Sigmoid colon (tissue), 6 donors: ENCODE measurements at regions not wholly inside any gene's neighbourhood (a gene's known extent, or its start where the extent isn't known, plus 50 kb on each side); places are given as distances from the start of the nearest gene placed in this dataset.
"Not testable (repeated sequence)": the region's sequence is repeated elsewhere in the genome, so short reads cannot be mapped to it uniquely, and the experiment has no call there.

Source experiments
- DNase-seq: peaks from one replicate; pipeline ENCODE4 v3.0.0-alpha.2; 2019
- H3K27ac ChIP-seq, 4 donors: fragments of 200-600 bp; sonication (generic); one replicate each; pipeline ENCODE4 v1.5.1; 2016 to 2019; ENCODE audit warnings: mild to moderate bottlenecking in 1 of 4
- H3K27me3 ChIP-seq, 3 donors: fragments of 200-600 bp; sonication (generic); one replicate each; pipeline ENCODE4 v1.5.1; 2019; ENCODE audit warnings: mild to moderate bottlenecking in 1 of 3
- H3K36me3 ChIP-seq, 4 donors: fragments of 200-600 bp; sonication (generic); one replicate each; pipeline ENCODE4 v1.5.1; 2016 to 2019
- H3K4me1 ChIP-seq, 4 donors: fragments of 200-600 bp; sonication (generic); one replicate each; pipeline ENCODE4 v1.5.1; 2017 to 2019
- H3K4me3 ChIP-seq, 4 donors: fragments of 200-600 bp; sonication (generic); one replicate each; pipeline ENCODE4 v1.5.1; 2017 to 2019; ENCODE audit warnings: mild to moderate bottlenecking in 2 of 4, moderate library complexity in 1 of 4
- H3K9me3 ChIP-seq, 4 donors: fragments of 200-600 bp in 3 of 4; sonication (generic) in 3 of 4; one replicate each; pipeline versions ENCODE4 v1.5.1 to v1.6.1; 2013 to 2019
- CTCF ChIP-seq, 4 experiments: fragments of 450-650 bp in 3 of 4; fragments of 200-600 bp in 1 of 4; IDR thresholded peaks; one replicate each; pipeline ENCODE4 v1.5.1; 2016 to 2019; ENCODE audit warnings: antibody characterized with exemption in 4 of 4, mild to moderate bottlenecking in 3 of 4, moderate library complexity in 2 of 4
- EP300 ChIP-seq, 4 donors: sonication (generic); formaldehyde crosslinking; IDR thresholded peaks; one replicate each; pipeline ENCODE4 v1.6.1; 2017; ENCODE audit warnings: antibody characterized with exemption in 4 of 4
- POLR2A ChIP-seq, 2 donors: fragments of 450-650 bp; IDR thresholded peaks; one replicate each; pipeline ENCODE4 v1.6.1; 2016; ENCODE audit warnings: antibody characterized with exemption in 2 of 2, mild to moderate bottlenecking in 2 of 2, moderate library complexity in 2 of 2
- POLR2AphosphoS5 ChIP-seq, 4 donors: sonication (generic); formaldehyde crosslinking; IDR thresholded peaks; one replicate each; pipeline ENCODE4 v1.6.1; 2017; ENCODE audit warnings: antibody characterized with exemption in 4 of 4
- WGBS, 2 donors: extraction: QIAGEN DNeasy Blood & Tissue Kit; methylation state at CpG; one replicate each; pipeline ENCODE4 v1.1.7; 2013; 5-methylcytosine and 5-hydroxymethylcytosine counted together
- intact Hi-C: fragments of 100-400 bp; cut with DNase I; formaldehyde crosslinking; loops from one replicate; pipeline ENCODE4 v1.15.1; 2023
- donor health status: healthy with polysubstance abuse.
- donor health status: healthy.

- H3K4me3 ChIP-seq = no peak overlapping the region
- 33 to 71% methylated on average over 1 of the region's 1 CpG for WGBS, 2 donors
- no peaks in the 10 kb centered on the region for H3K9me3 ChIP-seq
- intact Hi-C loops = no loop called here
- no peaks in the 10 kb centered on the region for H3K36me3 ChIP-seq
- no peak overlapping the region for H3K27ac ChIP-seq
- peaks cover 0 to 28% (median 9%) of the 10 kb centered on the region in 4 donors for H3K4me1 ChIP-seq
- DNase-seq = no peak
- no peak for TF ChIP-seq EP300 (IDR thresholded peaks at IDR 0.05)
- no peak for TF ChIP-seq POLR2AphosphoS5 (IDR thresholded peaks at IDR 0.05)
- TF ChIP-seq POLR2A (IDR thresholded peaks at IDR 0.05) = no peak
- no peak for TF ChIP-seq CTCF (IDR thresholded peaks at IDR 0.05)
- H3K27me3 ChIP-seq = no peaks in the 10 kb centered on the region
Measured at GRCh38 chr3:24690777-24691176, 196.1 kb upstream of the THRB start.

- 88% methylated on average over 1 of the region's 1 CpG for WGBS, 2 donors
- H3K4me1 ChIP-seq, DNase-seq, H3K4me3 ChIP-seq, H3K27ac ChIP-seq, H3K9me3 ChIP-seq, H3K27me3 ChIP-seq, intact Hi-C loops, H3K36me3 ChIP-seq: not testable (repeated sequence)
Measured at GRCh38 chr3:24699078-24699477, 204.4 kb upstream of the THRB start.

- Histone ChIP-seq H3K27me3 (no peaks in the 10 kb centered on the region), H3K4me1 (peaks cover 0 to 4% (median 0%) of the 10 kb centered on the region in 4 donors), H3K4me3 (no peak overlapping the region), H3K27ac (no peak overlapping the region), H3K9me3 (no peaks in the 10 kb centered on the region), H3K36me3 (no peaks in the 10 kb centered on the region)
- 49 to 69% methylated on average over 3 of the region's 3 CpGs for WGBS, 2 donors
- TF ChIP-seq EP300 (IDR thresholded peaks at IDR 0.05) (no peak), POLR2AphosphoS5 (IDR thresholded peaks at IDR 0.05) (no peak), POLR2A (IDR thresholded peaks at IDR 0.05) (no peak), CTCF (IDR thresholded peaks at IDR 0.05) (no peak)
- DNase-seq = no peak
- intact Hi-C loops = no loop called here
Measured at GRCh38 chr3:24704496-24704895, 209.8 kb upstream of the THRB start.

GRCh38 chr3:24707936-24708335 lies 213.3 kb upstream of the THRB start:
- DNase-seq = no peak
- H3K27ac ChIP-seq = no peak overlapping the region
- TF ChIP-seq EP300 (IDR thresholded peaks at IDR 0.05) (no peak), POLR2A (IDR thresholded peaks at IDR 0.05) (no peak), CTCF (IDR thresholded peaks at IDR 0.05) (no peak), POLR2AphosphoS5 (IDR thresholded peaks at IDR 0.05) (no peak)
- intact Hi-C loops = no loop called here
- H3K36me3 ChIP-seq = no peaks in the 10 kb centered on the region
- H3K9me3 ChIP-seq = no peaks in the 10 kb centered on the region
- no peaks in the 10 kb centered on the region for H3K27me3 ChIP-seq
- no peak overlapping the region for H3K4me3 ChIP-seq
- peaks cover 0 to 6% (median 2%) of the 10 kb centered on the region in 4 donors for H3K4me1 ChIP-seq

GRCh38 chr3:24709956-24710355 lies 215.3 kb upstream of the THRB start:
- H3K27me3 ChIP-seq = no peaks in the 10 kb centered on the region
- TF ChIP-seq POLR2A (IDR thresholded peaks at IDR 0.05) (no peak), CTCF (IDR thresholded peaks at IDR 0.05) (no peak), POLR2AphosphoS5 (IDR thresholded peaks at IDR 0.05) (no peak), EP300 (IDR thresholded peaks at IDR 0.05) (no peak)
- no peak overlapping the region for H3K27ac ChIP-seq
- 76 to 79% methylated on average over 1 of the region's 1 CpG for whole genome bisulfite sequencing, 2 donors
- DNase-seq = no peak
- H3K36me3 ChIP-seq = no peaks in the 10 kb centered on the region
- intact Hi-C loops = no loop called here
- H3K9me3 ChIP-seq = no peaks in the 10 kb centered on the region
- H3K4me1 ChIP-seq = peaks cover 0 to 6% (median 0%) of the 10 kb centered on the region in 4 donors
- no peak overlapping the region for H3K4me3 ChIP-seq
